HG02938 (cell line): ENCODE measurements at regions not wholly inside any gene's neighbourhood (a gene's known extent, or its start where the extent isn't known, plus 50 kb on each side); places are given as distances from the start of the nearest gene placed in this dataset.

Experiments used
- ATAC-seq: cut with Tn5 transposase; IDR thresholded peaks from one replicate; pipeline ENCODE4 v1.9.1; 2021; ENCODE audit warnings: mild to moderate bottlenecking, moderate library complexity; ENCODE audit not compliant: unreplicated experiment

DNA sequence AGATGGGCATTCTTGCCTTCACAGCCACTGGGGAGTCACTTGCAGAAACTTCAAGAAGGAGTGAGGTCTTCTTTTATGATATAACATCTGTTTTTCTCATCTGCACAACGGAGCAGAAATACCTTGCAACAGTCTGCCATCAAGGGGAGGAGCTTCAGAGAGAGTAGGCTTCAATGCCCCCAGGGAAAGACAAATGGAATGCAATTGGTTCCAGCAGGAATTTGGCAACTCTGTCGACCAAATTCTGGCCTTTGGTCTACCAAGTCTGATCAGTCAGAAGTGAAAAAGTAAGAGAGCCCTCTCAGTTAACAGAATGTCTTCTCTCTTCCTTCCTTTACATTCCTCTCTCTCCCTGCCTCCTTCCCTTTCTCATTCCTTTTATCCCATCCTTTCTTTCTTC lies 229.3 kb downstream of the IDS start:
- no peak for ATAC-seq

DNA sequence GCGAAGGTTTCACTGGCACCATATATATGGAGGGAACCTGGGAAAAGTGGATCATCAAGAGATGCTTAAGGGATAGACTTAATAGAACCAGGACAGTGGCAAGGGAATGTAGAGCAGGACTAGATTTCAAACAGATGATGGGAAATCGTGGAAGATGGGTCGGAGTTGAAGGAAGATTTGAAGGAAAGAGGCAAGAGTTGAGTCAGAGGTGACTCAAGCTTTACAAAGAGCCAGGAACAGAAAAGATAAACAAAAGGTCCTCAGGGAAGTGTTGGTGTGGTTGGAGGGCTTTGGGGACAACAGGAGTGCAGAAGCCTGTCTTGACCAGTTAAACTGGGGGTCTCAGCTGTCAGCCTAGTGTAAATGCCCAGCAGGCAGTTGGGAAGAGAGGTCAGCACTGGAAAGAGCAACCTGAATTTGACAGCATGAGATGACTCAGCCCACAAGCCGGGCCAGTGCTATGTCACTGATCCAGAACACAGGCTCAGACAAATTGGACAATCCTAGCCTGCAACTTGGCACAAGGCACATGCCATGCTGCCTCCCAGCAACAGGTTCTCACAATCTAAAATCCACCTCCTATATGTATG lies 230.5 kb downstream of the IDS start:
- ATAC-seq: no peak

DNA sequence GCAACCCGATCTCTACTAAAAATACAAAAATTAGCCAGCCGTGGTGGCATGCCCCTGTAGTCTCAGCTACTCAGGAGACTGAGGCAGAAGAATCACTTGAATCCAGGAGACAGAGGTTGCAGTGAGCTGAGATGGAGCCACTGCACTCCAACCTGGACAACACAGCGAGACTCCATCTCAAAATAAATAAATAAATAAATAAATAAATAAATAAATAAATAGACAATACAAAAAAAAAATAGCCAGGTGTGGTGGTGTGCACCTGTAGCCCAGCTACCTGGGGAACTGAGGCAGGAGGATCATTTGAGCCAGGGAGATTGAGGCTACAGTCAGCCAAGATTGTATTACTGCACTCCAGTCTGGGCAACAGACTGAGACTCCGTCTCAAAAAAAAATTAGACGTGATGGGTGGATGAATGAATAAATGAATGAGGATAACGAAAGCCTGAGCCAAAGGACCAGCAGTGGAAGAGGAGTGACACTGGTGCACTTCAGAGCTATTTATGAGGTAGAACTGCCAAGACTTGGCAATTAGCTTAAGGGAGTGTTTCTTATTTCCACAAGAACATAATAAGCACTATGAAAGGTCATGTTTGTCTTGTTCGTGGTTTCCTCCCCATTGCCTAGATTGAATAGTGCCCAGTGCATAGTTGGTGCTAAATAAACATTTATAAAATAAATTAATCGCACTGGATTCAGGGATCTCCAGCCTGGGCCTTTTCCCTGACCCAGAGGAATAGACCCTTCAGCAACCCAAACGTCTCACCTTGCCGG lies 232.2 kb downstream of the IDS start:
- no peak for ATAC-seq

DNA sequence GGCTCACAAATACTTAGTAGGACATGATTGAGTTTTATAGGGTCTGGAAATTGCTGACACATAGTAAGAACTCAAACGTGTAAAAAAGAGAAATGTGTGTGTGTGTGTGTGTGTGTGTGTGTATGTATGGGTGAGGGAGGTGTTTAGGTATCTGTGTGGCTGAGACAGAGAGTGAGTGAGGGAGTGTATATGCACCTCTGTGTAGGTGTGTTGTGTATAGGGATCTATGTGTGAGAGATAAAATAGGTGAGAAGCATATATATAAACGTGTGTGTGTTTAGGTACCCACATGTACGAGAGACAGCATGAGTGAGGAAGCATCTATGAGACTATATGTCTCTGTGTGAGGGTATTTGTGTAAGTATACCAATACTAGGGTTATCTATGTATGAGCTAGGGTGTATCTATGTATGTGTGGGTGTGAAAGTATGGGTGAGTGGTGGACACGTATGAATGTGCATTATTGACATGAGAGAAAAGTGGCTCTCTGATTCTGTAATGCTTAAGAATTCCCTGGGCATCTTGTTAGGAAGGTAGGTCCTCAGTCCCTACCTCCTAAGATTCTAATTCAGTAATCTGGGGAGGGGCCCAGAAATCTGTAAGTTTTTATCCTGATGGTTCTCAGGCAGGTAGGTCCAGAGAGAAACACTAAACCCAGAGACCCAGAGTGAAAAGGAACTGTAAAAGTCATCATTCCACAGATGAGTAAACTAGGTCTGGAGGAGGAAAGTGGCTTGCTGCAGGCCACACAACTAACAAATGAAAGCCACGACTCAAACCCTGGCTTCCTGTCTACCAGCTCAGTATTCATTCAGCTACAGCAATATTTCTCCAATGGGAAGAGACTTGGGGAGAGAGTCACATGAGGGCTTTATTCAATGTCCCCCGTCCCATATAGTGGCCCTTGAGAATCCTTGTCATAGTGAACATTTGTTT lies 237.0 kb downstream of the IDS start:
- no peak for ATAC-seq

DNA sequence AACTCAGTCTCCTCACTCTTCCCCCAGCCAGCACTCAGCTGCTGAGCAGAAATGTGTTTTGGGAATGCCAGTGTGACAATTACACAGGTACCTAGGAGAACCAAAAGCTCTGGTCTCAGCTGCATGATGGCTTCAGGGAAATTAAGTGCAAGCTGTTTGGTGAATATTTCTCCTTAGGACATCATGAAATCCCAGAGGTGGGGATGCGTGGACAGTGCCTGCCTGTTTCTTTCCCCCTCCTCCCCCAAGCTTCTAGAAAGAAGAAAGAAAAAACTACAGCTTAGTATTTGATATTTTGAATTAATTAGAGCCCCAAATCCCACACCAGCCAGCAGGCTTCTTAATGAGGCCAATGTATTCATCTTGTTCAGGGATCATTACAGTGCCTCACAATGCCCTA lies 243.0 kb downstream of the IDS start:
- ATAC-seq: no peak

DNA sequence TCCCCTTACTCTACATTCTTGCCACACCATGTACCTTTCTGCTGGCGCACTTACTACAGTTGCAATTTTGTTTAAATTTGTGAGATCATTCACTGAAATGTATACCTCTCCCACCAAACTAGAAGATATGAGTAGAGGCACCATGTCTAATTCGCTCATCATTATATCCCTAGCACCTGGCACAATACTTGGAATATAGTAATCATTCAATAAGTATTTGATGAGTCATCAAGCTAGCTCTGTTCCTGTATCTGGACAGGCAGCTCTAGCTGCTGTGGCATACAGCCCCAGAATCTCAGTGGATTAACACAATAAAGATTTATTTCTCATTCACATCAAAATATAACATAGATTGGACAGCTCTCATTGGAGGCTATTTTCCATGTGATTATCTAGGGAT lies 245.9 kb downstream of the IDS start:
- no peak for ATAC-seq

DNA sequence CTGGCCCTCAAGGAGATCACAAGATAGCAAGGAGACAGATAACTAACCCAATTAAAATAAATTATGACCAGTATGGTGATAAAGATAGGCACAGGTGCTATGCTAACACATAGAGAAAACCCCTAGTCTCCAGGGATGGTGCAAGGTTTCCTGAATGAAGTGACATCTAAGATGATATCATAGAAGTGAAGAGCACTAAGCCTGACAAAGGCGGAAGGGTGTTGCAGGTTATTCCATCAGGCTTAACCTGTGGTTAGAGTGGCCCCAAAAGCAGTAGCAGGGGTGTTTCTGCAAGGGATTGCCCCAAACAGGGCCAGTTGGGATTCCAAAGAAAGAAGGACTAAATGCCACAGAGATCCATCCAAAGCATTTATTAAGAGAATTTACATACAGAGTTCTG lies 249.2 kb downstream of the IDS start:
- ATAC-seq: no peak

DNA sequence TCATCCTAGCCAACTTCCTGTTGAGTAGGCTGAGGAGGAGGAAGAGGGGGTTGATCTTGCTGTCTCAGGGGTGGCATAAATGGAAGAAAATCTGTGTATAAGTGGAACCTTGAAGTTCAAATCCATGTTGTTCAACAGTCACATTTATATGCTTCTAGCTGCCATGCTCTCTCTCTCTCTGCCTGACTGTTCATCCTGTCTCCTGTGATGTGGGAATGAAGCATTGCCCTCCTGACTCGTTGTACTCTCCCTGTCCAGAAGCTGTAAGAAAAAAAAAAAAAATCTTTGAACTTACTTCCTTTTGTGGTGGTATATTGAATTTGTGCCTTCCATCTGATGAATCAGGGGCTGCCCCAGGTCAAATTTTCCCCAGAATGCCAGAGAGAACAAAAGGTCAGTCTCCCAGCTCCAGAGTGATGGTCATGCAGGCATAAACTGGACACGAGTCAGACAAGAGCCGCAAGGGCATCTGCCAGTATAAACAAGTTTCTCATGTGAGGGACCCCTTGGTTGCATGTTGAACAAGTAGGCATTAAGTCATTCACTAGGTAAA lies 257.0 kb downstream of the IDS start:
- ATAC-seq: no peak

DNA sequence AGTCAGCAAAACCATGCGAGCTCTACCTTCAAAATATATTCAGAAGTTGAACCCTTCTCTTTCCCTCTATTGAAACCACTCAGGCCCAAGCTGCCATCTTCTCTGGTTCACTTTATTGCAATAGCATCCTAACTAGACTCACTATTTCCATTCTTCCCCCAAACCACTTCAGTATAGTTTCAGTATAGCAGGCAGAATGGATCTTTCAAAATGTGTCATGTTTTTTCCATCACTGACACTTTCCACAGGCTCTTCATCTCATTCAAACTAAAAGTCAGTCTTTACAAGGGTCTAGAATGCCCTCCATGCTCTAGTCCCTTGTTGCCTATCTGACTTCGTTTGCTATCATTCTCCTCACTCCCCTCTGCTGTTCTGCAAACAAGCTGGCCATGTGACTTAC lies 274.4 kb downstream of the IDS start:
- ATAC-seq: no peak

DNA sequence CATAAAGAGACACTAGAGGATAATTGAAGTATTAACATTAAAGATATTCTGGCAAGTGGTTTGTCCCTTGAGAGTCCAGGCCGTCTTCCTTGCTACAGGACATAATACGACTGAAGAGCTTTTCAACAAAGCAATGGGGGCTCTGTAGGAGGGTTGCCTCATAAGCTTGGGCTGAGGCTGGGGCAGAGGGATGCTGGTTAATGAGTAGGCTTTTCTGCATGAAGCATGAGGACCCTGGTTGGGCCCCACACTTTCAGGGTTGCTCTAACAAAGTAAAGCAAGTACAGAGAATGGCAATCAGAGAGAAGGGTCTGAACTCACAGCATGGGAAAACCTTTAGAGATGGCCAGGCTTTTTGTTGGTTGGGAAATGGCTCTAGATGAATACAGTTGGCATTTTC lies 281.3 kb downstream of the IDS start:
- ATAC-seq: no peak

DNA sequence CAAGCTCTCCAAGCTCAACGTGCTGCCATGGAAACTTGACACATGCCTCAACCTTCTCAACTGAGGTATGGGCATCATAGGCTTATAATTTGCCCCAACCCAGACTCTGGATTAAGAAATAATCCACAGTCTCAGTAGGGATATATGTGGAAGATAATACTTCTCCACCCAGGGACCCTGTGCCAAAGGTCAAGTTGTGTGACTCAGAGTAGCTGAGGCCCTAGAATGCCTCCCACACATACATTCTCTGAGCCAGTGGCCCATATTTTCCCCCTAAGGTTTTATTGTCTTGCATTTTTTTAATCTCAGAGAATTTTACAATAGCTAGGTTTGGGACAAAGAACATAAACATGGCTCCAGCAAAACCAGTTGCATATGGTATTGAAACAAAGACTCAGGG lies 283.1 kb downstream of the IDS start:
- no peak for ATAC-seq

DNA sequence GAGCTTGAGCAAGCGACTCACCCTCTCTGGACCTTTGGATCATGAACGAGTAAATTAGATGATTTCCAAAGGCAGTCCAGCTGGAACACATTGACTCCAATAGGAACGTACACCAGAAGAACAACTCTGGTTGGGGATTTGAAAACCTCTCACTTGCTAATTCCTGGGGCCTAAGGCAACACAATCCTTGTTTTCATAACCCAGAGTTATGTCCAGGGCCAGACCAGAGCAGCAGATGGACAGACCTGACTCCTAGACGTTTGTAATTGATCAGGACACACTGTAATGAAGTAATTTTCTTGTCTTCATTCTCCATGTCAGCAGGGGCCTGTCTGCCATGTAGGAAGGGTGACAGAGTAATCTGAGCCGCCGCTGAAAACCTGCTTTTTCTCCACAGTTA lies 283.9 kb downstream of the IDS start:
- ATAC-seq: no peak

DNA sequence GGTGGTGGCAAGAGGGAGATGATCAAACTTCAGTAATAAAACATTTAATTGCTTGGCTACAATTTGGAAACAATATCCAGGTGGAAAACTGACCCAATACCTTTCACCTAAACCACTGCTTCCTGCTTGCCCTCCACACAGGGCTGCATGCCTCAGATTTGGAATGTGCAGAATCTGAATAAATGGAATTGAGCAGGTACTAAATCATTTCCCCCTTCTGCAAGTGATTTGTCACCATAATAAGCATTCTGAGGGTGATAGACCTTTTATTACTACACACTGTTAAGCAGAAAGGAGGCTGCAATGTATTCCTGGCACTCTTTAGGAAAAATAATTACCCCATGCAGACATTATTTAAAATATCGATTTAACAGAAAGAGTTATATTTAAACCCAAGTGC lies 291.8 kb downstream of the IDS start:
- no peak for ATAC-seq

DNA sequence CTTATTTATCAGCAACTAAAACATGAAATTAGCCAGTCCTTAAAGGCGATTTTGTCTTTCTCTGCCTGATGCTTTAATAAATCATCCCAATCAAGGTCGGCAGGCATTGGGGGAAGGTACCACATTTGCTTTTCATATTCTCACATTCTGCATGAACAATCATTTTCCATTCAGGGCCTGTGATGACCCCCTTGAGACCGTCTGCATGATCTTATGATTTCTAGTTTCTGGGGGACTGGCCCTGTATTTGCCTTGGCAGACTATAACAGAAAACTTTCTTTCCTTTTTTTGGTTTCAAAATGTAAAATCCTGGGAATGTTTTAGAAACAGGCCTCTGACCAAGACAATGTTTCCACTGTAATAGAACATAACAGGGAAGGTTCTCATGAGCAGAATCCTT lies 296.8 kb downstream of the IDS start:
- no peak for ATAC-seq

DNA sequence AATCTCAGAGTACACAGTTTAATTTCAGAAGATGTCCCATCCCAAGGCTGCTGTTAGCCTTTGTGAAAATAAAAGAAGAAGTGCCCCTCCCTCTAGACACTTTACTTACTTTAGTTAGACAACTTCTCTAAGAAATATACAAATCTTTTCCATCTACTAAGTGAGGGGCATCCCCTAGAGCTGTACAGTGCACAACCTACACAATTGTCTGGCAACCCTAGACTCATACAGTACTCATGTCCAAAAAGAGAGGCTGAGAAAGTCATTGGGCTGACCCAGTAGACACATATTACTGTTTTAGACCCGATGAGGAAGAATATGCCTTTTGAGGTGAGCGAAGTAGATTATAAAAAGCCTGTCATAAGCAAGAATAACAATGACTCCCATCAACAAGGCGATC lies 297.6 kb downstream of the IDS start:
- ATAC-seq: no peak

DNA sequence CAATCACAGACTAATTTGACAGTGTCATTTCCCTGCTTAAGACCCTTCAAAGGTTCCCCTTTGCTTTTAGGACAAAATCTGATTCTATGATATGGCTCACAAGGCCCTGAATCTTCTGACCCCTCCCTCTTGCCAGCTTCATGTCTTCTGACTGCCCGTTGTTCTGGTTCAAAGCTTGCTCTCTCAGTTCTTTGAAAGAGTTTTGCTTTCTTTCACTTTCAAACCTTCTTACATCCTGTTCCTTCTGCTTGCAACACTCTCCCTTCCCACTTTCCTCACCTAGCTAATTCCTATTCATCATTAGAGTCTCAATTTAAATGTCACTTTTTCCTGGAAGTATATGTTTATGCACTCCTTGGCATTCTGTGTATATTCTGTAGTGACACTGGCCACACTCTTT lies 299.2 kb downstream of the IDS start:
- peak; percentile 49 for ATAC-seq

DNA sequence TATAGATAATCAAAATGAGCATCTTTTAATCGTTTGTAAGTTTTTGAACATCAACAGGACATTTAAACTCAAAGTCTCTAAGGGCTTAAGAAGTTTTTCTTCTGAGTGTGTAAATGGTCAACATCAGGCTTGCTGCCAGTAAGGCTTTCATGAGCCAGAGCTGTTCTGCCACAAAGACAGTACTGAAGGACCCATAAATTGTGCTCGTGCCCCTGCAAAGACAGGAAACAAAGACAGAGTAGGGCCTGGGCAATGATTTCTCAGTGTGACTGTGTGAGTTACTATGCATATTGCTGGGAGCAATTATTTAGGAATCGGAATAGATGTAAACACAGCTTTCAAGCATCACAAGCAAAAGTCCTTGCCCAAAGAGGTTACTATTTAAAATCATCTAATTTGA lies 300.0 kb downstream of the IDS start:
- ATAC-seq: no peak

DNA sequence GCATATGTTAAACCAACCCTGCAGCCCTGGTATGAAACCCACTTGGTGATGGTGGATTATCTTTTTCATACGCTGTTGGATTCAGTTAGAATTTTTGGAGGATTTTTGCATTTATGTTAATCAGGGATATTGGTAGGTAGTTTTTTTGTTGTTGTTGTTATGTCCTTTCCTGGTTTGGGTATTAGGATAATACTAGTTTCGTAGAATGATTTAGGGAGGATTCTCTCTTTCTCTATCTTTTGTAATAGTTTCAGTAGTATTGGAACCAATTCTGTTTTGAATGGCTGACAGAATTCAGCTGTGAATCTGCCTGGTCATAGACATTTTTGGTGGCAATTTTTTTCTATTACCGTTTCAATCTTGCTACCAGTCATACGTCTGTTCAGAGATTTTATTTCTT lies 305.4 kb downstream of the IDS start:
- no peak for ATAC-seq

DNA sequence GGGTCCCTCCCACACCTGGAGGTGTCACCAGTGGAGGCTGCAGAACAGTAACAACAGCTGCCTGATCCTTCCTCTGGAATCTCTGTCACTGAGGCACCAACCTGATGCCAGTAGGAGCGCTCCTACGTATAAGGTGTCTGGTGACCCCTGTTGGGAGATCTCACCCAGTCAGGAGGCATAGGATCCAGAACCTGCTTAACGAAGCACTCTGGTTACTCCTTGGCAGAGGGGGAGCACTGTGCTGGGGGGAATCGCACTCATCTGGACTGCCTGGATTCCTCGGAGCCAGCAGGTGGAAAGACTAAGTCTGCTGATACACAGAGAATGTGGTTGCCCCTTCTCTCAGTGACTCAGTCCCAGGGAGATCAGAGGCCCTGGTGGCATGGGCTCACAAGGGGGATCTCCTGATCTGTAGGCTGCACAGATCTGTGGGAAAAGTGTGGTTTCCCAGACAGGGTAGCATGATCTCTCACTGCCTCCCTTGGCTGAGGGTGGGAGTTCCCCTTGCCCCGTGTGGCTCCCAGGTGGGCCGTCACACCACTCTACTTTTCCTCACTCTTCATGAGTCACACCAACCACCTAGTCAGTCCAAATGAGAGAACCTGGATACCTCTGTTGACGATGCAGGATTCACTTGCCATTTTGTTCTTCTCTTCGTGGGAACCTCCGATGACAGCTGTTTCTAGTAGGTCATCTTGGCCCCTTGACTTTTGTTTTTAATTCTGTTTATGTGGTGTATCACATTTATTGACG lies 305.9 kb downstream of the IDS start:
- no peak for ATAC-seq

DNA sequence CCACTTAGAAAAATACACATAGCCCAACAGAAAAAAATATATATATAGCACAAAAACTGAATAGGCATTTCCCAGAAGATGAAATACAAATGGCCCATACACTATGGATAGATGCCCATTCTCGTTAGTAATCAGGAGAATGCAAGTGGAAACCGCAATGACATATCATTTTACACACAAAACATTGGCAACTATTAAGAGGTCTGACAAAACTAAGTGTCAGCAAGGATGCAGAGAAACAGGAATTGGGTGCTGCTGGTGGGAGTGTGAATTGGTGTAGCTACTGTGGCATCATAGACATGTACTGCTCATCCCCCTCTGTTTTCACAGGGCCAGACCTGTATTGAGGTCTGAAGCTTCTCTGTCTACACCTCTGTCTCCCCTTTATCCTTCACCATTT lies 320.0 kb downstream of the IDS start:
- ATAC-seq: no peak
